AG04449 (cell line): ENCODE measurements at regions not wholly inside any gene's neighbourhood (a gene's known extent, or its start where the extent isn't known, plus 50 kb on each side); places are given as distances from the start of the nearest gene placed in this dataset.

Source experiments
- CTCF ChIA-PET: fragments of 350-600 bp; formaldehyde crosslinking; extraction: SDS; loops from one replicate; lab custom pipeline; 2021; ENCODE audit warnings: antibody characterized with exemption; lab: Yijun Ruan, JAX
- POLR2A ChIA-PET: fragments of 400-600, 350-600 bp; formaldehyde crosslinking; extraction: SDS; loops from one replicate; lab custom pipeline; 2020; ENCODE audit warnings: antibody characterized with exemption, inconsistent platforms; lab: Yijun Ruan, JAX
- DNase-seq: peaks from one replicate; pipeline ENCODE4 v3.0.0-alpha.2; 2010; ENCODE audit warnings: low read depth, low spot score
- H3K4me3 ChIP-seq: 2 replicates; pipeline ENCODE4 v1.5.1; 2011; ENCODE audit warnings: low read depth, mild to moderate bottlenecking, control low read depth, low read length
- CTCF ChIP-seq: IDR thresholded peaks from one replicate; pipeline ENCODE4 v1.5.1; 2011; ENCODE audit warnings: mild to moderate bottlenecking, moderate library complexity, low read length, control low read depth, inconsistent platforms; ENCODE audit not compliant: insufficient read depth; ENCODE audit errors: missing control alignments

- ChIA-PET CTCF (no interaction called here), POLR2A (no interaction called here)
- TF ChIP-seq CTCF: no peak
- no peak overlapping the region for H3K4me3 ChIP-seq
- no peak for DNase-seq
These were observed 148.4 kb upstream of the TLE3 start for GRCh38 chr15:70245932-70246622.

- CTCF ChIA-PET: no interaction called here
- DNase-seq: no peak
- POLR2A ChIA-PET: no interaction called here
- TF ChIP-seq CTCF: no peak
- H3K4me3 ChIP-seq: no peak overlapping the region
These were observed 147.3 kb upstream of the TLE3 start for GRCh38 chr15:70244978-70245542.

- TF ChIP-seq CTCF: no peak
- DNase-seq: no peak
- no peak overlapping the region for H3K4me3 ChIP-seq
- ChIA-PET POLR2A (interaction anchor here (0.6 kb wide), 1 partner anchor 158 kb away, joined by 3 read pairs; no protein-coding TSS in a partner anchor), CTCF (interaction anchor here (0.6 kb wide), 1 partner anchor 10 kb away, joined by 3 read pairs; no protein-coding TSS in a partner anchor)
These were observed 146.2 kb upstream of the TLE3 start for GRCh38 chr15:70243686-70244540.

- ChIA-PET CTCF (interaction anchor here (0.6 kb wide), 1 partner anchor 9 kb away, joined by 3 read pairs; no protein-coding TSS in a partner anchor), POLR2A (no interaction called here)
- DNase-seq: no peak
- no peak for TF ChIP-seq CTCF
- H3K4me3 ChIP-seq: no peak overlapping the region
These were observed 145.4 kb upstream of the TLE3 start for GRCh38 chr15:70242951-70243685.

- POLR2A ChIA-PET: no interaction called here
- TF ChIP-seq CTCF: no peak
- CTCF ChIA-PET: no interaction called here
- DNase-seq: no peak
- H3K4me3 ChIP-seq: no peak overlapping the region
These were observed 144.0 kb upstream of the TLE3 start for GRCh38 chr15:70241561-70242320.
